PC-9 (cell line): ENCODE measurements at regions not wholly inside any gene's neighbourhood (a gene's known extent, or its start where the extent isn't known, plus 50 kb on each side); places are given as distances from the start of the nearest gene placed in this dataset.
A peak's percentile ranks its signal among the peaks of the same experiment; 100 is the strongest.
"Not testable (repeated sequence)": the region's sequence is repeated elsewhere in the genome, so short reads cannot be mapped to it uniquely, and the experiment has no call there.

ENCODE experiments used
- BruUV-seq: library from RNA; stranded (reverse); fragments of 400-500 nt; replicated peaks from 2 replicates; lab custom pipeline; 2021; lab: Mats Ljungman, UMichigan
- CTCF ChIA-PET: fragments of 300-600 bp; sonication (Branson Sonifier 250); formaldehyde crosslinking; loops from one replicate; lab custom pipeline; 2022; ENCODE audit warnings: antibody characterized with exemption; lab: Charles Lee
- POLR2A ChIA-PET: fragments of 300-600 bp; sonication (Branson Sonifier 250); formaldehyde crosslinking; loops from one replicate; lab custom pipeline; 2022; ENCODE audit warnings: antibody characterized with exemption; ENCODE audit not compliant: unreplicated experiment; lab: Charles Lee
- DNase-seq, 2 experiments: peaks; one replicate each; pipeline versions ENCODE4 v3.0.0 to v3.0.0-alpha.2; 2015 to 2022; ENCODE audit warnings: mixed read lengths in 1 of 2
- H2AFZ ChIP-seq: fragments of 200-600 bp; sonication (generic); 2 replicates; pipeline ENCODE4 v1.8.1; 2017; ENCODE audit warnings: antibody characterized with exemption
- H3F3A ChIP-seq: fragments of 200-600 bp; sonication (generic); 2 replicates; pipeline ENCODE4 v1.8.1; 2017; ENCODE audit warnings: antibody characterized with exemption, mild to moderate bottlenecking, low read depth; ENCODE audit not compliant: insufficient read depth
- H3K27ac ChIP-seq: fragments of 200-600 bp; sonication (generic); 2 replicates; pipeline ENCODE4 v1.6.1; 2016; ENCODE audit warnings: mixed run types
- H3K27me3 ChIP-seq: fragments of 200-600 bp; sonication (generic); 2 replicates; pipeline ENCODE4 v1.6.1; 2016; ENCODE audit warnings: low read depth, mixed run types; ENCODE audit not compliant: insufficient read depth
- H3K36me3 ChIP-seq: fragments of 200-600 bp; sonication (generic); 2 replicates; pipeline ENCODE4 v1.6.1; 2016; ENCODE audit warnings: low read depth, mixed run types
- H3K4me1 ChIP-seq: fragments of 200-600 bp; sonication (generic); replicated peaks from 2 replicates; pipeline ENCODE4 v1.6.1; 2016; ENCODE audit warnings: mixed run types; ENCODE audit not compliant: insufficient read depth
- H3K4me2 ChIP-seq: fragments of 200-600 bp; sonication (generic); 2 replicates; pipeline ENCODE4 v1.6.1; 2017; ENCODE audit warnings: mixed run types
- H3K4me3 ChIP-seq: fragments of 200-600 bp; sonication (generic); 2 replicates; pipeline ENCODE4 v1.6.1; 2016; ENCODE audit warnings: mixed run types
- H3K79me2 ChIP-seq: fragments of 200-600 bp; sonication (generic); 2 replicates; pipeline ENCODE4 v1.6.1; 2017; ENCODE audit warnings: low read depth, mixed run types
- H3K9me2 ChIP-seq: fragments of 200-600 bp; sonication (generic); 2 replicates; pipeline ENCODE4 v1.8.1; 2017; ENCODE audit warnings: mild to moderate bottlenecking; ENCODE audit not compliant: insufficient read depth
- H3K9me3 ChIP-seq: fragments of 200-600 bp; sonication (generic); 2 replicates; pipeline ENCODE4 v1.8.1; 2016; ENCODE audit warnings: low read depth; ENCODE audit not compliant: insufficient read depth
- H4K20me1 ChIP-seq: fragments of 200-600 bp; sonication (generic); 2 replicates; pipeline ENCODE4 v1.8.1; 2017; ENCODE audit not compliant: insufficient read depth
- CTCF ChIP-seq: fragments of 200-600 bp; sonication (generic); conservative IDR thresholded peaks from 2 replicates; pipeline ENCODE4 v1.6.1; 2017; ENCODE audit warnings: mixed run types, antibody characterized with exemption, mild to moderate bottlenecking, moderate library complexity
- EZH2 ChIP-seq: fragments of 200-600 bp; sonication (generic); IDR thresholded peaks from 2 replicates; pipeline ENCODE4 v1.8.0; 2017; ENCODE audit warnings: antibody characterized with exemption, low read depth
- intact Hi-C: fragments of 100-400 bp; cut with micrococcal nuclease; formaldehyde crosslinking; loops from one replicate; pipeline ENCODE4 v1.10.0; 2022; ENCODE audit not compliant: unreplicated experiment

GRCh38 chr2:239549711-239550255 is 149.0 kb upstream of the HDAC4 start:
- H3K4me2 ChIP-seq: no peak overlapping the region
- peaks cover 99% of the 10 kb centered on the region for H3K27me3 ChIP-seq
- CTCF ChIA-PET: no interaction called here
- POLR2A ChIA-PET: no interaction called here
- intact Hi-C loops: no loop called here
- no peaks in the 10 kb centered on the region for H4K20me1 ChIP-seq
- no peak overlapping the region for H3K27ac ChIP-seq
- H3K4me1 ChIP-seq: no peaks in the 10 kb centered on the region
- H3K9me3 ChIP-seq: no peaks in the 10 kb centered on the region
- no peak for DNase-seq
- H3K9me2 ChIP-seq: no peaks in the 10 kb centered on the region
- no peaks in the 10 kb centered on the region for H3K79me2 ChIP-seq
- H2AFZ ChIP-seq: no peak overlapping the region
- no peak for TF ChIP-seq EZH2
- TF ChIP-seq CTCF: no peak
- no peaks in the 10 kb centered on the region for H3F3A ChIP-seq
- H3K36me3 ChIP-seq: no peaks in the 10 kb centered on the region
- no TSS peak for BruUV-seq
- no peak overlapping the region for H3K4me3 ChIP-seq

GRCh38 chr2:239548965-239549595 is 148.3 kb upstream of the HDAC4 start:
- Histone ChIP-seq H3K79me2 (no peaks in the 10 kb centered on the region), H3K4me3 (no peak overlapping the region), H3K4me2 (no peak overlapping the region), H3K27me3 (peaks cover 99% of the 10 kb centered on the region), H3K9me2 (no peaks in the 10 kb centered on the region), H3K4me1 (no peaks in the 10 kb centered on the region), H3K36me3 (no peaks in the 10 kb centered on the region), H3K27ac (no peak overlapping the region), H2AFZ (no peak overlapping the region), H3F3A (no peaks in the 10 kb centered on the region), H3K9me3 (no peaks in the 10 kb centered on the region), H4K20me1 (no peaks in the 10 kb centered on the region)
- intact Hi-C loops: no loop called here
- POLR2A ChIA-PET: no interaction called here
- no peak for DNase-seq
- TF ChIP-seq EZH2 (0 out of 2 replicates have a peak, but pooled peaks have one; percentile 11), CTCF (no peak)
- no TSS peak for BruUV-seq
- CTCF ChIA-PET: no interaction called here

- H3F3A ChIP-seq: no peaks in the 10 kb centered on the region
- H3K9me2 ChIP-seq: no peaks in the 10 kb centered on the region
- no TSS peak for BruUV-seq
- H3K9me3 ChIP-seq: no peaks in the 10 kb centered on the region
- no peak overlapping the region for H3K4me3 ChIP-seq
- no peaks in the 10 kb centered on the region for H3K79me2 ChIP-seq
- H2AFZ ChIP-seq: no peak overlapping the region
- no peak overlapping the region for H3K4me2 ChIP-seq
- no peak for DNase-seq
- H3K36me3 ChIP-seq: no peaks in the 10 kb centered on the region
- ChIA-PET POLR2A (no interaction called here), CTCF (no interaction called here)
- no peak overlapping the region for H3K27ac ChIP-seq
- TF ChIP-seq CTCF (no peak), EZH2 (no peak)
- no peaks in the 10 kb centered on the region for H3K4me1 ChIP-seq
- intact Hi-C loops: no loop called here
- no peaks in the 10 kb centered on the region for H4K20me1 ChIP-seq
- H3K27me3 ChIP-seq: peaks cover 99% of the 10 kb centered on the region
Observed at GRCh38 chr2:239548451-239548871, 147.6 kb upstream of the HDAC4 start.

GRCh38 chr2:239547140-239547539 is 146.3 kb upstream of the HDAC4 start:
- H3K27ac ChIP-seq, DNase-seq, H3F3A ChIP-seq, POLR2A ChIA-PET, H4K20me1 ChIP-seq, H3K4me2 ChIP-seq, H3K9me3 ChIP-seq, H3K36me3 ChIP-seq, H3K9me2 ChIP-seq, CTCF ChIA-PET, H3K79me2 ChIP-seq, H3K4me1 ChIP-seq, intact Hi-C loops, BruUV-seq, H3K4me3 ChIP-seq, H2AFZ ChIP-seq: not testable (repeated sequence)
- peaks cover 99% of the 10 kb centered on the region for H3K27me3 ChIP-seq
